H1 (cell line): ENCODE measurements at regions not wholly inside any gene's neighbourhood (a gene's known extent, or its start where the extent isn't known, plus 50 kb on each side); places are given as distances from the start of the nearest gene placed in this dataset.

Source experiments
- BCL11A ChIP-seq, 2 experiments: IDR thresholded peaks; one replicate each; pipeline ENCODE4 v1.6.1; 2011; ENCODE audit warnings: low read depth in 2 of 2, low read length in 2 of 2, mild to moderate bottlenecking in 2 of 2
- CEBPB ChIP-seq: IDR thresholded peaks from 2 replicates; pipeline ENCODE4 v1.6.1; 2012; ENCODE audit warnings: low read depth, low read length
- EGR1 ChIP-seq: IDR thresholded peaks from 2 replicates; pipeline ENCODE4 v1.6.1; 2011; ENCODE audit warnings: low read depth, low read length, borderline replicate concordance
- EZH2 ChIP-seq: fragments of 200-600 bp; sonication (generic); IDR thresholded peaks from 2 replicates; pipeline ENCODE4 v1.7.1; 2012; ENCODE audit warnings: low read depth, mild to moderate bottlenecking, moderate library complexity, low read length, inconsistent platforms; ENCODE audit not compliant: severe bottlenecking
- JUN ChIP-seq: IDR thresholded peaks from 2 replicates; pipeline ENCODE4 v1.6.1; 2011; ENCODE audit warnings: low read depth, mild to moderate bottlenecking, improper control_type of control experiment, low read length
- POU5F1 ChIP-seq: IDR thresholded peaks from 2 replicates; pipeline ENCODE4 v1.6.1; 2011; ENCODE audit warnings: low read depth, mild to moderate bottlenecking, low read length, moderate library complexity
- RAD21 ChIP-seq, 2 experiments: IDR thresholded peaks in 1 of 2; conservative IDR thresholded peaks in 1 of 2; 2 replicates each; pipeline ENCODE4 v1.6.1; 2011; ENCODE audit warnings: low read depth in 2 of 2, low read length in 2 of 2, improper control_type of control experiment in 1 of 2, inconsistent platforms in 1 of 2, mild to moderate bottlenecking in 1 of 2, moderate library complexity in 1 of 2
- RFX5 ChIP-seq: IDR thresholded peaks from 2 replicates; pipeline ENCODE4 v1.6.1; 2011; ENCODE audit warnings: low read depth, low read length, improper control_type of control experiment, borderline replicate concordance
- SAP30 ChIP-seq: fragments of 300-600 bp; sonication (generic); IDR thresholded peaks from 2 replicates; pipeline ENCODE4 v1.7.1; 2012; ENCODE audit warnings: low read length, moderate library complexity, mild to moderate bottlenecking, inconsistent platforms; ENCODE audit not compliant: insufficient read depth, insufficient replicate concordance
- SIX5 ChIP-seq: IDR thresholded peaks from 2 replicates; pipeline ENCODE4 v1.6.1; 2011; ENCODE audit warnings: mild to moderate bottlenecking, low read depth, low read length
- SUZ12 ChIP-seq: fragments of 200-600 bp; sonication (generic); IDR thresholded peaks from 2 replicates; pipeline ENCODE4 v1.6.1; 2012; ENCODE audit warnings: mild to moderate bottlenecking, inconsistent platforms, low read length, moderate library complexity, mixed read lengths
- TF ChIP-seq, protein P1 (sequence below), 3 experiments: IDR thresholded peaks; 1 replicate in 2 of 3; 2 replicates in 1 of 3; pipeline versions ENCODE4 v1.5.1 to v1.6.1; 2011; ENCODE audit warnings: low read length in 3 of 3, mild to moderate bottlenecking in 3 of 3, inconsistent platforms in 2 of 3, low read depth in 1 of 3, moderate library complexity in 1 of 3; ENCODE audit not compliant: insufficient read depth in 1 of 3; ENCODE audit errors: control extremely low read depth in 1 of 3

- TF ChIP-seq EZH2: no peak
- TF ChIP-seq SIX5: no peak
- TF ChIP-seq, protein P1, sequence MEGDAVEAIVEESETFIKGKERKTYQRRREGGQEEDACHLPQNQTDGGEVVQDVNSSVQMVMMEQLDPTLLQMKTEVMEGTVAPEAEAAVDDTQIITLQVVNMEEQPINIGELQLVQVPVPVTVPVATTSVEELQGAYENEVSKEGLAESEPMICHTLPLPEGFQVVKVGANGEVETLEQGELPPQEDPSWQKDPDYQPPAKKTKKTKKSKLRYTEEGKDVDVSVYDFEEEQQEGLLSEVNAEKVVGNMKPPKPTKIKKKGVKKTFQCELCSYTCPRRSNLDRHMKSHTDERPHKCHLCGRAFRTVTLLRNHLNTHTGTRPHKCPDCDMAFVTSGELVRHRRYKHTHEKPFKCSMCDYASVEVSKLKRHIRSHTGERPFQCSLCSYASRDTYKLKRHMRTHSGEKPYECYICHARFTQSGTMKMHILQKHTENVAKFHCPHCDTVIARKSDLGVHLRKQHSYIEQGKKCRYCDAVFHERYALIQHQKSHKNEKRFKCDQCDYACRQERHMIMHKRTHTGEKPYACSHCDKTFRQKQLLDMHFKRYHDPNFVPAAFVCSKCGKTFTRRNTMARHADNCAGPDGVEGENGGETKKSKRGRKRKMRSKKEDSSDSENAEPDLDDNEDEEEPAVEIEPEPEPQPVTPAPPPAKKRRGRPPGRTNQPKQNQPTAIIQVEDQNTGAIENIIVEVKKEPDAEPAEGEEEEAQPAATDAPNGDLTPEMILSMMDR (IDR thresholded peaks at IDR 0.05; ENCODE audit: control extremely low read depth in 1 of 3, insufficient read depth in 1 of 3, low read depth in 1 of 3, low read length in 3 of 3): no peak
- TF ChIP-seq SUZ12: no peak
- no peak for TF ChIP-seq EGR1
- no peak for TF ChIP-seq CEBPB
- TF ChIP-seq POU5F1: no peak
- TF ChIP-seq RAD21 (IDR thresholded peaks at IDR 0.05 in 1 of 2, conservative IDR thresholded peaks at IDR 0.05 in 1 of 2; ENCODE audit: low read depth in 2 of 2, low read length in 2 of 2): no peak
- TF ChIP-seq BCL11A (IDR thresholded peaks at IDR 0.05; ENCODE audit: low read depth in 2 of 2, low read length in 2 of 2): no peak
- TF ChIP-seq JUN: no peak
- TF ChIP-seq RFX5: no peak
- no peak for TF ChIP-seq SAP30
Observed at GRCh38 chr12:74847169-74847568, 309.5 kb downstream of the ATXN7L3B start.
